H1 (cell line): ENCODE measurements at regions not wholly inside any gene's neighbourhood (a gene's known extent, or its start where the extent isn't known, plus 50 kb on each side); places are given as distances from the start of the nearest gene placed in this dataset.

Experiments
- BACH1 ChIP-seq: IDR thresholded peaks from 2 replicates; pipeline ENCODE4 v1.6.1; 2012; ENCODE audit warnings: low read length, improper control_type of control experiment
- E2F6 ChIP-seq: IDR thresholded peaks from 2 replicates; pipeline ENCODE4 v1.6.1; 2012; ENCODE audit warnings: inconsistent platforms
- EGR1 ChIP-seq: IDR thresholded peaks from 2 replicates; pipeline ENCODE4 v1.6.1; 2011; ENCODE audit warnings: low read depth, low read length, borderline replicate concordance
- EZH2 ChIP-seq: fragments of 200-600 bp; sonication (generic); IDR thresholded peaks from 2 replicates; pipeline ENCODE4 v1.7.1; 2012; ENCODE audit warnings: low read depth, mild to moderate bottlenecking, moderate library complexity, low read length, inconsistent platforms; ENCODE audit not compliant: severe bottlenecking
- MAX ChIP-seq: IDR thresholded peaks from 2 replicates; pipeline ENCODE4 v1.6.1; 2012; ENCODE audit warnings: inconsistent platforms
- POU5F1 ChIP-seq: IDR thresholded peaks from 2 replicates; pipeline ENCODE4 v1.6.1; 2011; ENCODE audit warnings: low read depth, mild to moderate bottlenecking, low read length, moderate library complexity
- RBBP5 ChIP-seq: IDR thresholded peaks from 2 replicates; pipeline ENCODE4 v1.7.1; 2012; ENCODE audit warnings: low read depth, mild to moderate bottlenecking, inconsistent platforms, low read length, moderate library complexity, borderline replicate concordance
- SRF ChIP-seq: IDR thresholded peaks from 2 replicates; pipeline ENCODE4 v1.6.1; 2011; ENCODE audit warnings: mild to moderate bottlenecking, low read depth, low read length, moderate library complexity
- TBP ChIP-seq: IDR thresholded peaks from 2 replicates; pipeline ENCODE4 v1.6.1; 2011; ENCODE audit warnings: low read depth, low read length, improper control_type of control experiment

- no peak for TF ChIP-seq E2F6
- TF ChIP-seq RBBP5: no peak
- no peak for TF ChIP-seq SRF
- TF ChIP-seq BACH1: no peak
- no peak for TF ChIP-seq EZH2
- TF ChIP-seq TBP: no peak
- no peak for TF ChIP-seq POU5F1
- no peak for TF ChIP-seq MAX
- no peak for TF ChIP-seq EGR1
- TF ChIP-seq, all 59 proteins: peak for 2
These were observed 385.6 kb upstream of the LRRC4C start (continued) for GRCh38 chr11:41845066-41845465.
